Fibroblast of pulmonary artery (primary cell): ENCODE measurements at regions not wholly inside any gene's neighbourhood (a gene's known extent, or its start where the extent isn't known, plus 50 kb on each side); places are given as distances from the start of the nearest gene placed in this dataset.

ENCODE experiments used
- DNase-seq: peaks from one replicate; pipeline ENCODE4 v3.0.0-alpha.2; 2010; ENCODE audit warnings: low read depth
- H3K4me3 ChIP-seq: replicated peaks from 2 replicates; pipeline ENCODE4 v1.5.1; 2011; ENCODE audit warnings: low read depth, mild to moderate bottlenecking, control low read depth, low read length, moderate library complexity
- CTCF ChIP-seq: IDR thresholded peaks from 2 replicates; pipeline ENCODE4 v1.5.1; 2011; ENCODE audit warnings: mild to moderate bottlenecking, control low read depth, low read length, inconsistent platforms; ENCODE audit errors: missing control alignments

GRCh38 chr3:105923140-105923539 lies 54.3 kb upstream of the CBLB start:
- no peak for TF ChIP-seq CTCF
- DNase-seq: no peak
- H3K4me3 ChIP-seq: no peak overlapping the region

- no peak for TF ChIP-seq CTCF
Observed at GRCh38 chr3:105927741-105928140, 58.9 kb upstream of the CBLB start.

DNA sequence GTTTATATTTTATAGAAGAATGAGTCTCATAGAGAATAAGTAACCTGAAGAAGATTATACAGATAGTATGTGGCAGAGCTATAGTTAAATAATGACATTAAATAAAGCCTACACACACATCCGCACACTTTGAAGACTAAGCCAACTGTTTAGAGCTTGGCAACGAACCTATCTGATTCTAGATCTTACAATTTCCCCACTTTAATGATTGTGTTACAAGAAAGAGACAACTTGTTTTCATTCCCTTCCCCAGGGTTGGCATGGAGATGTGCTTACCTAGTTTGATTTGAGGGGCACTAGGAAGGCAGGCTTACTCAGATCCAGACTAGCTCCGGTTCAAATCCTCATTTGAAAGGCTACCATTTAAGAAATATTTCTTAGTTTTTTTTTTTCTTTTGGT lies 61.9 kb upstream of the CBLB start:
- no peak for TF ChIP-seq CTCF
- H3K4me3 ChIP-seq: no peak overlapping the region
- no peak for DNase-seq

More at GRCh38 chr3:105927741-105928140, 58.9 kb upstream of the CBLB start:
- H3K4me3 ChIP-seq: no peak overlapping the region
- no peak for DNase-seq

- H3K4me3 ChIP-seq: no peak overlapping the region
- no peak for TF ChIP-seq CTCF
- no peak for DNase-seq
Observed at GRCh38 chr3:105931500-105931899, 62.7 kb upstream of the CBLB start.

DNA sequence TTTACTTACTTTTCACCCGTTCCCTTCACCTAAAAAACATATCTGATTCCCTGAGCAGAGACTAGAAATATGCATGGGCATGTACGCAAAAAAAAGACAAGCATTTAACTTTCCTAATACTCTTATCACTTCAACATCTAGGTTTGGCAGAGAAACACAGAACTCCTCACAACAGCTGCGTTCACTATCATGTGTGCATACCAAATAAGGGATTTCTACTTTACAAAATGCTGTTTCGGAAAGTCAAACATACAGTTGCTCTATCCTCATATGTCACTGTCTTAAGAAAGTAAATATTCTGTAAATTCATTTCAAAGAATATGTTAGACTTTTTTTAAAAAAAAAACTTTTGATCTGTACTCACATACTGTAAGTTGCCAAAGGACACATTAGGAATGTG lies 65.1 kb upstream of the CBLB start:
- TF ChIP-seq CTCF: no peak
- no peak overlapping the region for H3K4me3 ChIP-seq
- DNase-seq: peak; percentile 77

GRCh38 chr3:105938101-105938500 lies 69.3 kb upstream of the CBLB start:
- TF ChIP-seq CTCF: no peak
- peak; percentile 59 for DNase-seq
- H3K4me3 ChIP-seq: peak overlapping the region; percentile 2

DNA sequence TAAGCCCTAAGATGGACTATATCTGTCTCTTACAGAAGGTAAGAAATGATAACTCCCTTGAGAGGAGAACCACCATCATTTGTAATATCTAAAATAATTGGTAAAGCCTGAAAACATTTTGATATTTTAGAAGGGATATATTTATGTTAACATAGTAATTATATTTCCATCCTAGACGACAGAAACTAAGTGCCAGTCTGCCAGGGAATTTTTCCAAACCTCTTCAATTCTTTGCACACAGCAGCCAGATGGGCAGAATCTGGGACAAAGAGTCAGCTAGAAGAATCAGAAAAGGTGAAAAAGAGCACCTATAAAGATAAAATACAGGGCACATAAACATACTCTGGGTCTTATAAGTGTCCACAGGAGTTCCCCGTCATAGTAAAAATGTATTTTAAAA lies 70.0 kb upstream of the CBLB start:
- no peak for DNase-seq
- no peak for TF ChIP-seq CTCF
- no peak overlapping the region for H3K4me3 ChIP-seq
